Myocyte (in vitro differentiated cells): ENCODE measurements at regions not wholly inside any gene's neighbourhood (a gene's known extent, or its start where the extent isn't known, plus 50 kb on each side); places are given as distances from the start of the nearest gene placed in this dataset.

Source experiments
- DNase-seq: peaks from one replicate; pipeline ENCODE4 v3.0.0-alpha.2; 2012; ENCODE audit warnings: low read depth

DNA sequence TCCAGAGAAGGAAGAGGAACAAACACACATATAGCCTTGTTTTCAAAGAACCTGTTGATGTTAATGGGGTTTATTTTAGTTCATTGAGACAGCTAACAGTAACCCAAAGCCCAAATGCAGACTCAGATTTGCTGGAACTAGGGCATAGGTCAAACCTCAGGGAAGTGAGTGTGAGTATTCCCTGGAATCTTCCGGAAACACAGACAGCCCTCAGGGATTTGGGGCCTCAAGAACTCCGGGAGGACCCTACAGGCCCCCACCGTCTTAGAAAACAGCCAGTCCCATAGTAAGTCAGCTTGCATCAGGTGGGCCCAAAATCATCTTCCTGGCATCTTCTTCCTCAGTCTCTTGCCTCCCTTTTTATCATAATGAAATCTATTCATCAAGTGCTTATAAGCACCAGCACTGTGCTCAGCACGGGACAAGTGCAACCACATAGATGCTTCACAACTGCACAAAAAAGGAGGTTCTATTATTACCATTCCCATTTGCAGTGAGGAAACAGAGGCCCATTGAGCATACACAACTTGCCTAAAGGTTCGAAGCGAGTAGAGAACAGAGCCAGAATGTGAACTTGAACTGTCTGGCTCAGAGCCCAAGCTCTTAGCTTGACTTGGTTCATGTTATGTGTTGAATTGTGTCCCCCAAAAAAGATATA, 50.2 kb upstream of the BCL11A start:
- no peak for DNase-seq

DNA sequence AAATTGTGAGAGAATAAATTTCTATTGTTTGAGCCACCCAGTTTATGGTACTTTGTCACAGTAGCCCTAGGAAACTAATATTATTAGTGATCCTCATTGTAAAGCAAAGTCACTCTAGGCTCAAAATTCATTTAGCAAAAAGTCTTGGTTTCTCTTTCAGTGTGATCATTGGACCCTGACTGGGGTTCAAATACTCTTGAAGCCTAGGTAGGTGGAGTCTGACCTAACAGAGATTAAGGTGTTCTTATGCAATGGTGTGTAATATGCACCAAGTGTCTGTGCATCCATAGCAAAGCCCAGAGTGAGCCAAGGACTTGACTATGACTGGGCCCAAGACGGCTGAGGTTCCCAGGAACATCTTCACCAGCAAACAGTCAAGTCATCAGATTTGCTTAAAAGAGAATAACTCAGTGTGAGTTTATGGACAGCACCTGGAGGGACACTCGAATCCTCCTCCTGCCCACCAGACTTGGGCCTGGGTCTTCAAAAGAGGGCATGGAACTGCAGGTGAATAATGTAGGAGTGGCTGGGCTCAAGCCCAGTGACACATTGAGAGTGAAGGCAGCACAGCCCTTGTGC, 51.1 kb upstream of the BCL11A start:
- DNase-seq: no peak

DNA sequence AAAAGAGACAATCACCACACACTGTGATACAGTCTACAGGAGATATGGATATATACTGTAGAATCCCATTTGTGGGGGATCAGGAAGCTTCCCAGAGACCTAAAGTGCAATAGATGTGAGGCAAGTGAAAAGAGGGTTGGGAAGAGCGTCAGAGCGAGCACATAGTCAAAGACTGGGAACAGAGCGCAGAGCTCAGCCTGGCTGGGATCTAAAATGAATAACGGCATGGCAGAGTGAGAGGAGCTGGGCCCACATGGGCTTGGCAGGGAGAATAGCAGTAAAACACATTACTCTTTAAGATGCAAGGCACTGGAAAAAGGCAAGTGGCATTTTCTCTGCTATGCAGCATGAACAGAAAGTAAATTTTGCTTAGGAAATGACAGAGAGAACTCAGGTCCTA, 52.4 kb upstream of the BCL11A start:
- DNase-seq: no peak

DNA sequence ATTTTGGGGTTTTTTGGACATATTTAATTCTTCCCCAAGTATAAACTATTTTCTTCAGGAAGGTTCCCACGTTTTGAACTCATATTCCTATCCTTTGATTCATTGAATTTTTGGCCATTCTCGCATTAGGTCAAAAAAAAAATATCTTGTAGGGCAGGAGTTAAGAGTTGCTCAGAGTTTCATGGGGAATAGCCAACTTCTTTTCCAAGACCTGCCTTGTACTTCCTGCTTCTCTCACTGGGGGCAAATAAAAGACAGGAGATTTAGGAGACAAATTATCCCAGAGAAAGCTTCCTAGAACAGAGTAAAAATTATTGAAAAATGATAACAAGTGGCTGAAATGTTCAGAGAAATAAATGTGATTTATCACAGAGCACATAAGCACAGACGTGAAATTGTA, 55.2 kb upstream of the BCL11A start:
- DNase-seq: no peak

DNA sequence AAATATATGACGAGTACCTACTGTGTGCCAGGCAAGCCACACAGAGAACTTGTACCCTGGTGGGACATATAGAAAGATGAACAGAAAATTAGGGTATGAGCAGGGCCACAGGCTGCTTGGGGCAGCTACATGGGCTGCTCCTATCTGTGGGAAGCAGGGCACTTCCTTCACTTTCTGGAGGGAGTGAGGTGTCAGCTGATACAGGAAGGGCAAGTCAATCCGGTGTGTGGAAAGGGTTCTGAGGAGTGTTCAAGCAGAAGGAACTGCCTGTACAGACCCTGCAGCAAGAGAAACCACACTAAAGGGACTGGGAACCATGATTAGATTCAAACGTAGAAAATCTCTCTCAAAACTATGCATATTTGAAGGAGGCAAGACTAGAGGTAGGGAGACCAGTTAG, 58.6 kb upstream of the BCL11A start:
- DNase-seq: no peak

DNA sequence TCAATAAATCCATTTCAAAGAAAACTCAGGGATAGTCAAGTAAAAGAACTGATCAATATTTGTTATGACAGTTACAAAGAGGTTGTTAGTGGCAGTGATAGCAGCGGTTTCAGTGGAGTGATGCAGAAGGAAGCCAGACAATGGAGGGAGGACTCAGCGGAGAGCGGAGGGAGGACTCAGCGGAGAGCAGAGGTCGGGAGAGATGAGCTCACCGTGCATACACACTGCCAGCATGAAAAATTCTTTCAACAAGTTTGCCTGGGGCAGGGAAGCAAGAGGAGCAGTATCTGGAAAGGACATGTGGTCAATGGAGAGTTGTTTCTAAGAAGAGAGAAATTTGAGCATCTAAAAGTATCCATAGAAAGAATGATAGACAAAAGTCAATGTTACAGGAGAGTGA, 60.9 kb upstream of the BCL11A start:
- no peak for DNase-seq

DNA sequence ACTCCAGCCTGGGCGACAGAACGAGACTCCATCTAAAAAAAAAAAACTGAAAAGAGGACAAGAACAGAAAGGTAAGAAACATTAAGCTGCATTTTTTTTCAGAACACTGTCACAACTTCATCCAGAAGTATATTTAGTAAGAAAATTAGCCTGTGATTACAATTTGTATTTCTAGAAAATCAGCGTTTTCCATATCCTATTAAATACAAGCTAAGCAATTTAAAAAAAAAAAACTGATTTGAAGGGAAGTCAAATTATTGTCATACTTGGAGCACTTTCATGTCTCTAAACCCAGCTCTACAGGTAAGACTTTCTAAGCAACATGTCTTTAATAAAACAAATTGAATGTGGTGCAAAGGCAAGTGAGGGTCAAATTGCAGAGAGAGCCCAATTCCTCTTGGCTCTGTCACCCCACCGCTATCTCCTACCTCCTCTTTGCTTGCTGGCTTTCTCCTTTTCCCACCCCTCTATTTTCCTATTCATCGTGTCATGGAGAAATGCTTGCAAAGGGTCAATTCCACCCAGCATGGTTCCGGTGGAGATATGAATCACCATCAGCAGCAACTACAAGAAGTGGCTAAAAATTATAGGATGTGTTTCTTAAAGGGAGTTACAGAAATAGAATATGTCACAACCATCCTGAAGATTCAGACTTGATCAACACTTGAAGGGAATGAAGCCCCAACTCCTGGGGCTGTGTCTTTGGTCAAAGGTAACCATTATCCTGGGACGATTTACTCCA, 68.4 kb upstream of the BCL11A start:
- no peak for DNase-seq

DNA sequence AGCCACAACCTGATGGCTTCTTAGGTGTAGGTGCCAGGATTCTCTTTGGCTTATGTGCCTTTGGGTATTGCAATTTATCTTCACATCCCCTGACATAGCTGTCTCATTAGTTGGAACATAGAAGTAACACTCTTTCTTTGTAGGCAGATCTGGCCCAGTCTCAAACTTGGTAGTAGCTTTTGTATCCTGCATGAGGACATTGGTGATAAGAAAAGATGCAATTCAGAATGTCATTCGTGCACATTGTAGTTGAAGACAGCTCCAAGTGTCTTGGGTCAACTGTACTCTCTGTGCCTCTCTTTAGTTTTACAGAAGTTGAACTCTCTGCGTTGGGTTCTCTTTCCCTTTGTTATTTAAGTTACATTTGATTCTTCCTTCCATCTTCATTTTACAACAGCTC, 69.6 kb upstream of the BCL11A start:
- no peak for DNase-seq

DNA sequence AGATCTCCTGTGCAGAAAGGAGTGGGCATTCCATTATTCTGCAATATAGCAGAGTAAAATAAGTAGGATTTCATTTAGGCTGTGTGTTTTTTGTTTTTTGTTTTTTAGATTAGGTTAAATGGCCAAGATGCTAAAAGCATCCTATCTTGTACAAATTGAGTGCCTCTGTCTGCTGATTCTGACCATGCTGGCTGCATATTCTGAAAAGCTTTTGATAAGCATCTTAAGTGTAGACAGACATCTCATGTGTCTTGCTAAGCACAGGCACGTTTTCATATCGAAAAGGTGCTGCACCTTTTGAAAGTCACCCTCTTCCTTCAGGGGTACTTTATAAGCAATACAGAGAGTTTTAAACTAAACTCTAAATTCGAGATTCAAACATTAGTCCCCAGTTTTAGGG, 74.0 kb upstream of the BCL11A start:
- DNase-seq: no peak

DNA sequence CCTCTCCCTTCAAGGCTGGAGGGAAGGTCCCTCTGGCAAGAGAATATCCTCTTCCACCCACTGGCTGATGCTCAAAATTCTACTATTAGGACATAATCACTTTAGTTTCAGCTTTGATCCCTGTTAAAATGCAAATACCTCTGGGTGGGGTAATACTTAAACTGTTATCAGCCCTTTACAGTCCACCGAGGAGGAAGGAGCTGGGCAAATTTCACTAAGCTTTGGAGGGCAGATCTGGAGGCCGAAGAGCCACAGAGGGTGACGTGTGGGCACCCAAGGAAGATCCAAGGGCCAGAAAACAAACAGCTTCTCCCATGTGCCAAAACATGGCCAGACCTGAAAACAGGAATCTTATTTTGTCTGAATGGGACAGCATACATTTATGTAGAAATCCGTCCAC, 74.6 kb upstream of the BCL11A start:
- DNase-seq: no peak

DNA sequence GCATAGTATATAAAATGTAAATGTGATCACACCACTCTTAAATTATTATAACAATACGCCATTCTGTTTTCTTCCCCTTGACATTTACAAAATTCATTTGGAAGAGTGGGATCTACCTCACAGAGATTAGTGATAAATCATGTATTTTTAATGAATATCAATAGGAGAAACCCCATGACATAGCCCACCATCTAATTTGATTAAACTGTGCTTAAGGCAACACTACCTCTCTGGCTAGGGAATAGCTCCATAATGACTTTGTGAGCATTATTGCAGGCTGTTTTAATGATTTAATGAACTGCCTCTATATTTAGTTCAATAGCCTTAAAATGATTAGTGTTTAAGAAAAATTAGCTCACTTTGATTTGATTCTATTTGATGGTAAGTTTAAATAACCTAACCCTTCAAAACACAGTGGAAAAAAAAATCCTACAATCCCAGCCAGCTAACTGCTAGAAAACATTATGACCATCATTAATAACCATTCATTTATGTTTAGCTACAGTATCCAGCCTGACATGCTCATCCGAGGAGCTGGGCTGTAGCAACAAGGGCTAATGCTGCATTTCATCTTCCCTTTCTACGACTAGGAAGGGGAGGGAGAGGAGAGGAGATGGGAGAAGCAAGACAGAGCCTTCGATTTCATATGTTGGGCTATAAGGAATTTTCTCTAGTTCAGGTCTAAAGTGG, 75.3 kb upstream of the BCL11A start:
- DNase-seq: no peak

DNA sequence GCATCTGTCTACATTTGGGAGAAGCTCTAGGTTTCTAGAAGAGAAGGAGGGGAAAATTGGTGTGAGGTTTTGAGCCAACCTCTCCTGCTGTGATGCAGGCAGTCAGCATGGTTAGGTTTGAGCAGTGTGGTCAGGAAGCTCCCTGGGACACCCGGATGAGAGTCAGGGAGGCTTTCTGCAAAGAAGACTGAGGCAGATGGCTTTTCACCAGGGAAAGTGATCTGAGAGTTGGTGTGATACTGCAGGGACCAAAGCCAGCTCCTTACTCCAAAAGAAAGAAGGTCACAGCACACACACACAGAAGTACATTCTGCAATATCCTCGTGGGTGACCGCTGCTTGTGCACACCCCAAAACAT, 75.8 kb upstream of the BCL11A start:
- DNase-seq: no peak

DNA sequence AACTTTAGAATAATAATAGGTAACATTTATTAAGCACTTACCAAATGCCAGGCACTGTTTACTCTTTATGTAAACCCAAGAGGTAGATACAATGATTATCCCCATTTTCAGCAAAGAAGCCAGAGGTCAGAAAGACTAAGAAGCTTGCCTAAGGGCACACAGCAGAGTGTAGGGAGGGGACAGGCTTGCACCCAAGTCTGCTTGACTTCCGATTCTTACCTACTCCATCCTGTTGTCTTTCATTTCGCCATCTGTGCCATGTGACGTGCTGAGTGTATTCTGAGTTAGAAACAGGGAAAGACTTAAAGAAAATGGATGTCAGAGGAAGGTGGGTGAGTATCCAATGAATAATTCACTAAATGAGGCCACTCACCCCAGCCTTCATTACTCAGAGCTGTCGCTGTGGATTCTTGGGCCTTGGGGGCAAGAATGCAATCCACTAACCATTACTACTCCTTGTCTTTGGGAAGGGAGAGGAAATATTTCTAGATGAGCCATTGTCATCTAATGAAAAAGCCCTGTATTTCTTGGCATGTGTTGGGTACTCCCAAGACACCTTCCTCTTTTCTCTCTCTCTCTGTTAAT, 76.4 kb upstream of the BCL11A start:
- DNase-seq: no peak

DNA sequence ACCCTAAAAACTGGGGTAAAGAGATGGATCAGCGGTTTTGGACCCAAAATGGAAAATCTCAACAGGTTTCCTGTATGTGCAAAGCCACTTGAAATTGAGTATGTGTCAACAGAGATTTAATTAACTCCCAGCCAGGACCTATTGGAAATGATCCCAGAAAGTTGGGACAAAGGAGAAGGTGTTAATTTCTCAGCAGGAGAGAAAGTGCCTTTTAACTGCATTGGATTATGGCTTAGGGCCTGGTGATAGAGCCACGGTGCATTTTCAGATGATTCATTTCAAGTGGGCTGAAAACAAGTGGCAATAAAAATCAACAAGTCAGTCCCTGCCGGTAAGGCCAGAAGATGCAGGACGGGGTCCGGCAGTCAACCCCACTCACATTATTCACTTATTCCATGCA, 80.2 kb upstream of the BCL11A start:
- DNase-seq: no peak

DNA sequence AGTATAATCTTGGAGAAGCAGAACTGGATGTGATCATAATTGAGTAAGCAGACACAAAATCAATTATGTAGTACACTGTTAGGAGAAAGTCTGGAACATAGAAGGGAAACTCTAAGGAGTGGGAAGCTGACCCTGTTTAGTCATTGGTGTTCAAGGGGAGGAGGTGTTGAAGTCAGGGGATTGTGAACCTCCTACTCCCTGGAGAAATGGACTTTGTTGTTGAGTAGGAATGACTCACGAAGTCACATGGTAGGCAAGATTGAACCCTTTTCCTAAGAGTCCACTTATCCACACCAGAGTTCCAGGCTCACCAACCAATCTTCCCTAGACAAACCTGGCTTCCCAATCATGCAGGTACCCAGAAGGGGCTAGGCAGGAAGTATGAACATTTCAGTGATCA, 81.0 kb upstream of the BCL11A start:
- no peak for DNase-seq

DNA sequence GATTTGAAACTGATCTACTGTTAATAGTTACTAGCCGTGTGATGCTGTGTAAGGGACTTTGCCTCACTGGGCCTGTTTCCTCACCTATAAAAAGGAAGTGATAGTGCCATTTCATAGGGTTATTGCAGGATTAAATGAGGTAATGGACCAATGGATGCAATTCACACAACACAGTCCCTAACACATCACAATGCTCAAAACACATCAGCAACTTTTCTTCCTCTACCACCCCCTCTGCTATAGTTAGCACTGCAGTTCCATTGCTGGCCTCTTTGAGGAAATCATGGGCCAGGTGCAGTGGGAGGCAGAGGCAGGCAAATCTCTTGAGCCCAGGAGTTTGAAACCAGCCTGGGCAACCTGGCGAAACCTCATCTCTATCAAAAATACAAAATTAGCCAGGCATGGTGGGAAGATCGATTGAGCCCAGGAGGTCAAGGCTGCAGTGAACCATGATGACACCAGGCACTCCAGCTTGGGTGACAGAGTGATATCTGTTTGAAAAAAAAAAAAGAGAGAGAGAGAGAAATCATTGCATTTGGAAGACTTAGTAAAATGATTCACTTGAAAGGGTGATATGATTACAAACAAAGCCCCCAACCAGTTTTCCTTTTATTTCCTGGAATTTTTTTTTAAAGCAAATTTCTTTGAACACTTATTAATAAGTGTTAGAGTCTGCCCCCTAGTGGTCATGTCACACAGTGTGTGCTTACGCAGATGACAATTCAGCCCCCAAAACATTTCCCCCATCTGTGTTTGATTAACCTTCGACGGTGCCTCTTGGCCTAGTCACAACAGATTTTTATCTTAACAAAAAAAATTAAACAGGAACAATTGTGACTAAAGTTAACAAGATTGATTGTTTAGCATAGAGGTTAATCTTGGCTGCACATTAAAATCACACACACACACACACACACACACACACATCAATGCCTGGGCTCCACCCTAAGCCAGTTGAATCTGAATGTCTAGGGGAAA, 88.6 kb upstream of the BCL11A start:
- DNase-seq: peak; percentile 46

DNA sequence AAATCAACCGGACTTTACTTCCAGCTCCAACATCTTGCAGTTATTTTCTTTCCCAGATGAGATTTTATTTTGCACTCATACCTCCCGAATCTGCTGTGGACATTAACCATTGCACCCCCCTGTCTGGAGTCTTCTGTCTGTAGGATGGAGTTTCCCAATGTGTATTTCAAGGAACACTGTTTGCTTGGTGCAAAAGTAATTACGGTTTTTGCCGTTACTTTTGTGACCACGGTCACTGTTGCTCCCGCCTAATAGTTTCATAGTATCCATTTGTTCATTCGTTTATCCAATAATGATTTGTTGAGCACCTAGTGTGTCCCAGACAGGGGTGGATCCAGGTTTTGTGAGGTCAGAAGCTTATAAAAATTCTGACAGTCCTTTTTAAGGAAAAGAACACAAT, 90.3 kb upstream of the BCL11A start:
- DNase-seq: no peak

DNA sequence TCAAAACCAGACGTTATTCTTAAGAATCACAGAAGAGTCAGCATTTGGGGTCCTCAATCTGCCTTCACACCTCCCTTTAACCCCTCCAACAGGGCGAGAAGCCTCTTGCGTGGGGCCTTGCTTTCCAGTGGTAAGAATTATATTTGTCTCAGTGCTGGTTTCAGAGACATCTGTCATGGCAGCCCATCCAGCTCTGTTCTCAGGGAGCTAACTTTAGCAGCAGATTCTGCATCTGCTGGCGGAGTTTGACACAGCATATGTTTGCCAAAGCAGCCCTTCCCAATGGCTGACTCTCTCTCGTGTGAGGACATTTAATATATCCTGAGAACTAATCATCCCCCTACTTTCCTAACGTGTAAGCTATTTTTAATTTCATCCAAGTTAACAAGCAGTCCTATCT, 91.5 kb upstream of the BCL11A start:
- peak; percentile 71 for DNase-seq

DNA sequence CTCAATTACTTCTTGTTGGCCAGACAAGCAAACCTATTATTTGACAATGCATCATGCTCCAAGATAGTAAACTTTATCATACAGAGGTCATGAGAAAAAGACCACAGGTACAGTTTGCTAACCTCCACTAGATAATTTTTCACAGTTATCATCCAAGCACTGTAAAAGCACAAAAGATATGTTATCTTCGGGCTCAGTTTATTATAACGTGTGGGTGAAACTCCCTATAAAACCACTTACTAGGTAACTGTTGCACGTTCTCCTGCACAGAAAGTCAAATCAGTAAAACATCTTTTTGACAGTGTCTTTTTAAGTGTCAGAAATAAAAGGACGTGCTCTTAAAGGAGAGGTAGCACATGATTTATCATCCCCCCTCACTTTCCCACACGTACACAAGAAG, 94.7 kb upstream of the BCL11A start:
- no peak for DNase-seq

DNA sequence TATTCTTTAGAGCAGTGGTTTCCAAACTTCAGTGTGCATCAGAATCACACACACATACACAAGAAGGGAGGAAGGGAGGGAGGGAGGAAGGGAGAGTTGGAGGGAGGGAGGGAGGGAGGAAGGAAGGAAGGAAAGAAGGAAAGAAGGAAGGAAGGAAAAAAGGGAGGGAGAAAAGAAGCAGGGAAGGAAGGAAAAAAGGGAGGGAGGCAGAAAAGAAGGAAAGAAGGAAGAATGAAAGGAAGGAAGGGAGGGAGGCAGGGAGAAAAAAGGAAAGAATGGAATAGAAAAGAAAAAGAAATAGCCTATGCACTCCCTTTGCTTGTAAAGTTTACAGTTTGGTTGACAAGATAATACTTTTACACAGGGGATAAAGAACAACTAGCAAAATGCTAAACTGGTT, 96.3 kb upstream of the BCL11A start:
- no peak for DNase-seq

DNA sequence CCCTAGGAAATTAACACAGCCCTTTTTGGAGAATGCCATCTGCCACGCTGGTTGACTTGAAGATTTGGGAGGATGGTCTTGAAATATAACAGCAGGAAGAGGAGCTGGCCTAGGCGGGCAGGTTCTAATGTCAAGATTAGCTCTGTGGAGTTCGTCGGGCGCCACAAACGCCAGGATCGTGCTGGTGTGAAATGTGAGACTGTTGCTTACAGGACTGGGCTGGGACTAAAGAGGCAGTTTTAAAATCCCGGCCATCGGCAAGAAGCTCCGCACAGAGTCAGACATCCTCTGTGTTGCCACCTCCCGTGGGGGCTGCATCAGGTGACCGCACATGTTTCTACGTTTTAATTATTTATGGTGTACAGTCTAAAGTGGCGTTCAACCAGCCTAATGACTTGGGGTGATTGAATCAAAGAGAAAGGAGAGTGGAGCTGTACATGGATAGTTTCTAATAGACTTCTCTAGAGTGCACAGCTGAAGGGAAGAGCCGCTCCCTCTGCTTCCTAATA, 99.4 kb upstream of the BCL11A start:
- DNase-seq: no peak
